ENCODE measurements at regions not wholly inside any gene's neighbourhood (a gene's known extent, or its start where the extent isn't known, plus 50 kb on each side); places are given as distances from the start of the nearest gene placed in this dataset.

DNA sequence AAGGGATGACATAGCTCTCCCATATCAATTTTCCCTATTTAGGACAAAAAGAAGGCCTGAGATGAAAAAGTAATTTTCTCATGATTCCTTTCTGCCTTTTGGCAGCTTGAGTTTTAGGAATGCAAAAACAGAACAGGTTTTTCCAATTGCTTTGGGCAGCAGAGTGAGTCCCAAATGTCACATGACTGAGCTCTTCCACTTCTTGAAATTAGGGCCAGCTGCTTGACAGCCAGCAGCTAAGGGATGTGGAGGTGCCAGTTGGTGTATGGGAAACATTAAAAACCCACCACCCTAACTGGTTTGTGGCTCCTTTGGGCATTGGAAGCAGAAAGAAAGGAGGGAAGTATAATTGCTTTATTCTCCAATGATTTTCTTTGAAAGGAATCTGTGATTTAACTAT lies 133.8 kb upstream of the FAM20A start:
- H3K9me3 ChIP-seq, result no peaks in the 10 kb centered on the region
- H3K4me1 ChIP-seq, result no peaks in the 10 kb centered on the region
- H3K36me3 ChIP-seq (ENCODE audit: insufficient read depth in 1 of 2, low read depth in 1 of 2), result no peaks in the 10 kb centered on the region
- DNase-seq, result no peak
- intact Hi-C loops (cut with DNase I), result no loop called here
- TF ChIP-seq, protein P1, sequence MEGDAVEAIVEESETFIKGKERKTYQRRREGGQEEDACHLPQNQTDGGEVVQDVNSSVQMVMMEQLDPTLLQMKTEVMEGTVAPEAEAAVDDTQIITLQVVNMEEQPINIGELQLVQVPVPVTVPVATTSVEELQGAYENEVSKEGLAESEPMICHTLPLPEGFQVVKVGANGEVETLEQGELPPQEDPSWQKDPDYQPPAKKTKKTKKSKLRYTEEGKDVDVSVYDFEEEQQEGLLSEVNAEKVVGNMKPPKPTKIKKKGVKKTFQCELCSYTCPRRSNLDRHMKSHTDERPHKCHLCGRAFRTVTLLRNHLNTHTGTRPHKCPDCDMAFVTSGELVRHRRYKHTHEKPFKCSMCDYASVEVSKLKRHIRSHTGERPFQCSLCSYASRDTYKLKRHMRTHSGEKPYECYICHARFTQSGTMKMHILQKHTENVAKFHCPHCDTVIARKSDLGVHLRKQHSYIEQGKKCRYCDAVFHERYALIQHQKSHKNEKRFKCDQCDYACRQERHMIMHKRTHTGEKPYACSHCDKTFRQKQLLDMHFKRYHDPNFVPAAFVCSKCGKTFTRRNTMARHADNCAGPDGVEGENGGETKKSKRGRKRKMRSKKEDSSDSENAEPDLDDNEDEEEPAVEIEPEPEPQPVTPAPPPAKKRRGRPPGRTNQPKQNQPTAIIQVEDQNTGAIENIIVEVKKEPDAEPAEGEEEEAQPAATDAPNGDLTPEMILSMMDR (IDR thresholded peaks at IDR 0.05), result no peak
- no peak overlapping the region for H3K4me3 ChIP-seq
- ATAC-seq, result no peak
- no peaks in the 10 kb centered on the region for H3K27me3 ChIP-seq (ENCODE audit: insufficient read depth in 3 of 3, low read length in 2 of 3)
- H3K27ac ChIP-seq, result no peak overlapping the region

DNA sequence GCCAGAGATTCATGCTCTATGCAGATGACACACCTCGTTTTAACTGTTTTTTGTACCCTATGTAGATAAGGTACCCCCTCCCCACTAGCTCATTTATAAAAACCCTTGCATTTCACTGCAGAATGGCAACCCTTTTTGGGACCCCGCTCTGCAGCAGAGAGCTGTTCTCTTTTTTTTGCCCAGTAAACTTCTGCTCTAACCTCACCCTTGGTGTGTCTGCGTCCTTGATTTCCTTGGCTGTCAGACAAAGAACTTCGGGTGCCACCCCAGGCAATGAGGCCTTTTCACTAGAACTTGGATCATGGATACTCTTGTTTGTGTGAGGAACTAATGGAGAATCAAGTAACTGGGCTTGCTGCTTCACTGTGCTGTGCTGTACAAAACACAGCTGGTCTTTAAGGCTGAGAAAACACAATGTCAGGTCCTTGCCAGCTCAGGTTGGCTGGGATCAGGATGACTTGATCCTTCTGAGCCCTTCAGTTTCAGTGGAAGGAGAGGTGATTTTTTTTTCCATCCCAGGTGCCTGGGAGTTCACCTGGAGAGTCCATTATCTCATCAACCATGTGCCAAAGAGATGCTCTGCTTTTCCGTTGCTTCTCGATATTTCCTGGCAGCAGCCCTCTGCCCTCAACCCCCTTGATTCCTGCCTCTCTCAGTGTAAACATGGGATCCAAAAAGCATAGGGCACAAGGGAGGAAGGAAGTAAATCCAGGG lies 133.2 kb upstream of the FAM20A start:
- ATAC-seq (no peak), DNase-seq (no peak)
- Histone ChIP-seq H3K9me3 (no peaks in the 10 kb centered on the region), H3K4me1 (no peaks in the 10 kb centered on the region), H3K27me3 (ENCODE audit: insufficient read depth in 3 of 3, low read length in 2 of 3) (no peaks in the 10 kb centered on the region), H3K36me3 (ENCODE audit: insufficient read depth in 1 of 2, low read depth in 1 of 2) (no peaks in the 10 kb centered on the region), H3K4me3 (no peak overlapping the region), H3K27ac (no peak overlapping the region)
- 53 to 74% (median 67%) methylated on average over 6 of the region's 6 CpGs for WGBS, 3 donors
- TF ChIP-seq, protein P1 (IDR thresholded peaks at IDR 0.05), result no peak
- intact Hi-C loops (cut with DNase I), result no loop called here

DNA sequence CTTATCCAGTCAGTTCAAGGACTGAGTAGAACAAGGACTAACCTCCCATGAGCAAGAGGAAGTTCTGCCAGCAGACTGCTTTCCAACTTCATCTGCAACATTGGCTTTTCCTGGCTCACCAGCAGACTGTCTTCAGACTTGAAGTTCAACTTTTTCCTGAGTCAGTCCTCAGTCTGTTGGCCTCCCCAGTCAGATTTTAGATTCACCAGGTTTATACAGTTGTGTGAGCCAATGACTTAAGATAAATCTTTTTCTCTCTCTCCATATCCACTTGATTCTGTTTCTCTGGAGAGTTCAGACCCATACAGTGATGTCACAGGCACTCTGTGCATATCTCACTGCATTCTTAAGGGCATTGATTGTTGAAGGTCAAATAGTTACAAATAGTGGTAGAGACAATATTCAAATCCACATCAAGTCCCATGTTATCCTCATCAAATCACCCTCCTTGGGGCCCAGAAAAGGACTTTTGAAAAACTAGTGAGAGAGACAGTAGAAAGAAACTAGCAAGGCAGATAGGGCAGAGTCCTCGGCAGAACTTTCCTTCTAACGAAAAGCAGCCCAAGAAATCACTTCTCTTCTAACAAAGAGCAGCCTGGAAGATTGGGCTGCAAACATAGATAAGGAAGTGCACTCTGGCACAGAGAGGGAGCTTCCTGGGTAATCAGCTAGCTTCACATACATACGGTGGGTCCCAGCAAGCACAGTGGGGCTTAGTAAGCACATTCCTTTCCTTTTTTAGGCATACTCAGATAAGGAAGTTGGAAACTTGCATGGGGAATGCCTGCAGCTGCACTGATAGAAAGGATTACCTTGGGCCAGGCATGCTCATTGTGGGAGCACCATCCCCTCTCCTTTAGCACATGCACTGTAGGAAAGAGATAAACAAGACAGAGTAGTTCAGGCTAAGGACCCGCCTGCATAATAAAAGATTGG lies 132.3 kb upstream of the FAM20A start:
- no peak overlapping the region for H3K27ac ChIP-seq

DNA sequence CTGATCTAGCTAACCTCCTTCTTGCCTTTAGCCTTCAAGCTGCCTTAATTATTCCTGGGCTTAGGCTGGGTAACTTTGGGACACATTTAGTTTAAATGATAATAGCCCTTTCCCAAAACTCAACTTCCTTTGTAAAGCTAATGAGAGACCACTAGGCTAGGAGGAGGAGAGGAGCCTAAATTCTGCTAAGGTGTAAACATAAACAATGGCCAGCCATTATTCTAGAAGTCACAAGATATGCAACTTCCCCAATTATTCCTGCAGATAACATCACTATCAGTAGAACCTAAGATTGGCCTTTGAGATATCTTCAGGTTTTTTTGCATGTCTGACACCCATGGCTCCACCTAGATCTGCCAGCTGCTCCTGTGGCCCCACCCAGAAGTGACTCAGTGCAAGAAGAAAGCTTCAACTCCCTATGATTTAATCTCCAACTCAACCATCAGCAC lies 131.2 kb upstream of the FAM20A start:
- Histone ChIP-seq H3K36me3 (ENCODE audit: insufficient read depth in 1 of 2, low read depth in 1 of 2) (no peaks in the 10 kb centered on the region), H3K4me3 (no peak overlapping the region), H3K9me3 (no peaks in the 10 kb centered on the region), H3K27ac (no peak overlapping the region), H3K27me3 (ENCODE audit: insufficient read depth in 3 of 3, low read length in 2 of 3) (no peaks in the 10 kb centered on the region), H3K4me1 (no peaks in the 10 kb centered on the region)
- no peak for DNase-seq
- intact Hi-C loops (cut with DNase I), result no loop called here
- TF ChIP-seq, protein P1 (IDR thresholded peaks at IDR 0.05), result no peak
- no peak for ATAC-seq

More for the DNA sequence above, 132.3 kb upstream of the FAM20A start:
- DNase-seq (no peak), ATAC-seq (no peak)
- no peaks in the 10 kb centered on the region for H3K4me1 ChIP-seq
- WGBS, 3 donors, result 48 to 54% (median 51%) methylated on average over 4 of the region's 4 CpGs
- TF ChIP-seq, protein P1 (IDR thresholded peaks at IDR 0.05), result no peak
- intact Hi-C loops (cut with DNase I), result no loop called here
- no peaks in the 10 kb centered on the region for H3K27me3 ChIP-seq (ENCODE audit: insufficient read depth in 3 of 3, low read length in 2 of 3)
- H3K4me3 ChIP-seq, result no peak overlapping the region
- no peaks in the 10 kb centered on the region for H3K36me3 ChIP-seq (ENCODE audit: insufficient read depth in 1 of 2, low read depth in 1 of 2)
- H3K9me3 ChIP-seq, result no peaks in the 10 kb centered on the region
